ENCODE measurements at regions not wholly inside any gene's neighbourhood (a gene's known extent, or its start where the extent isn't known, plus 50 kb on each side); places are given as distances from the start of the nearest gene placed in this dataset.
A peak's percentile ranks its signal among the peaks of the same experiment; 100 is the strongest.
"Not testable (repeated sequence)": the region's sequence is repeated elsewhere in the genome, so short reads cannot be mapped to it uniquely, and the experiment has no call there.

- intact Hi-C loops (cut with DNase I): no loop called here
- Histone ChIP-seq H3K27ac (no peak overlapping the region), H3K36me3 (no peaks in the 10 kb centered on the region), H3K4me1 (no peaks in the 10 kb centered on the region), H3K4me3 (no peak overlapping the region), H3K27me3 (no peaks in the 10 kb centered on the region), H3K9me3 (no peaks in the 10 kb centered on the region)
- FAIRE-seq (no peak), DNase-seq (no peak), ATAC-seq (no peak)
- 94% methylated on average over 3 of the region's 3 CpGs for WGBS, 2 donors
- TF ChIP-seq, protein P1, sequence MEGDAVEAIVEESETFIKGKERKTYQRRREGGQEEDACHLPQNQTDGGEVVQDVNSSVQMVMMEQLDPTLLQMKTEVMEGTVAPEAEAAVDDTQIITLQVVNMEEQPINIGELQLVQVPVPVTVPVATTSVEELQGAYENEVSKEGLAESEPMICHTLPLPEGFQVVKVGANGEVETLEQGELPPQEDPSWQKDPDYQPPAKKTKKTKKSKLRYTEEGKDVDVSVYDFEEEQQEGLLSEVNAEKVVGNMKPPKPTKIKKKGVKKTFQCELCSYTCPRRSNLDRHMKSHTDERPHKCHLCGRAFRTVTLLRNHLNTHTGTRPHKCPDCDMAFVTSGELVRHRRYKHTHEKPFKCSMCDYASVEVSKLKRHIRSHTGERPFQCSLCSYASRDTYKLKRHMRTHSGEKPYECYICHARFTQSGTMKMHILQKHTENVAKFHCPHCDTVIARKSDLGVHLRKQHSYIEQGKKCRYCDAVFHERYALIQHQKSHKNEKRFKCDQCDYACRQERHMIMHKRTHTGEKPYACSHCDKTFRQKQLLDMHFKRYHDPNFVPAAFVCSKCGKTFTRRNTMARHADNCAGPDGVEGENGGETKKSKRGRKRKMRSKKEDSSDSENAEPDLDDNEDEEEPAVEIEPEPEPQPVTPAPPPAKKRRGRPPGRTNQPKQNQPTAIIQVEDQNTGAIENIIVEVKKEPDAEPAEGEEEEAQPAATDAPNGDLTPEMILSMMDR (IDR thresholded peaks at IDR 0.05): no peak
These were observed 99.4 kb upstream of the CCDC91 start for GRCh38 chr12:28090835-28091234.

GRCh38 chr12:28092396-28092795, 97.9 kb upstream of the CCDC91 start:
- FAIRE-seq: no peak
- ATAC-seq: no peak
- WGBS, 2 donors: 93% methylated on average over 4 of the region's 4 CpGs
- Histone ChIP-seq H3K27me3 (no peaks in the 10 kb centered on the region), H3K4me1 (no peaks in the 10 kb centered on the region), H3K4me3 (no peak overlapping the region), H3K36me3 (no peaks in the 10 kb centered on the region), H3K27ac (no peak overlapping the region), H3K9me3 (no peaks in the 10 kb centered on the region)
- DNase-seq: no peak
- intact Hi-C loops (cut with DNase I): no loop called here
- TF ChIP-seq, protein P1 (IDR thresholded peaks at IDR 0.05): no peak

- Histone ChIP-seq H3K9me3 (no peaks in the 10 kb centered on the region), H3K36me3 (no peaks in the 10 kb centered on the region), H3K27ac (no peak overlapping the region), H3K4me1 (no peaks in the 10 kb centered on the region), H3K27me3 (no peaks in the 10 kb centered on the region), H3K4me3 (no peak overlapping the region)
- intact Hi-C loops (cut with DNase I): no loop called here
- FAIRE-seq: no peak
- DNase-seq: peak in 2 of 6 donors; percentile 5 to 13
- 43 to 45% methylated on average over 2 of the region's 2 CpGs for WGBS, 2 donors
- TF ChIP-seq, protein P1 (IDR thresholded peaks at IDR 0.05): no peak
- peak; percentile 38 to 66 (median 60) for ATAC-seq
These were observed 93.6 kb upstream of the CCDC91 start for GRCh38 chr12:28096649-28097048.

- ATAC-seq: peak; percentile 44 to 64 (median 50)
- intact Hi-C loops (cut with DNase I): no loop called here
These were observed 93.0 kb upstream of the CCDC91 start for GRCh38 chr12:28097221-28097620.

DNA sequence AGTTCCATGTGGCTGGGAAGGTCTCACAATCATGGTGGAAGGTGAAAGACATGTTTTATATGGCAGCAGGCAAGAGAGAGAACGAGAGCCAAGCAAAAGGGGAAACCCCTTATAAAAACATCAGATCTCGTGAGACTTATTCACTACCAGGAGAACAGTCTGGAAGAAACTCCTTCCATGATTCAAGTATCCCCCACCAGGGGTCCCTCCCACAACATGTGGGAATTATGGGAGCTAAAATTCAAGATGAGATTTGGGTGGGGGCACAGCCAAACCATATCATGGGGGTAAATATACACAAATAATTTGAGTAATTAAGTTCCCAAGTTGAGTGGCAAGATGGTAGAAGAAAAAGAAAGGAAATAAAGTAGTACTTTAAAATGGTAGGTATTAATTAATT, 91.0 kb upstream of the CCDC91 start:
- H3K4me3 ChIP-seq; H3K4me1 ChIP-seq; H3K27me3 ChIP-seq; DNase-seq; FAIRE-seq; intact Hi-C loops (cut with DNase I); H3K36me3 ChIP-seq; H3K9me3 ChIP-seq; H3K27ac ChIP-seq; ATAC-seq: not testable (repeated sequence)
- 89 to 98% methylated on average over 2 of the region's 2 CpGs for WGBS, 2 donors

More at GRCh38 chr12:28097221-28097620, 93.0 kb upstream of the CCDC91 start:
- FAIRE-seq (no peak), DNase-seq (no peak)
- TF ChIP-seq, protein P1 (IDR thresholded peaks at IDR 0.05): no peak
- Histone ChIP-seq H3K36me3 (no peaks in the 10 kb centered on the region), H3K27ac (no peak overlapping the region), H3K4me1 (no peaks in the 10 kb centered on the region), H3K4me3 (no peak overlapping the region), H3K9me3 (no peaks in the 10 kb centered on the region), H3K27me3 (no peaks in the 10 kb centered on the region)
- WGBS, 2 donors: 45 to 71% methylated on average over 3 of the region's 3 CpGs

Data from pancreas (tissue), 10 donors.